Liver (tissue), 3 donors: ENCODE measurements at regions not wholly inside any gene's neighbourhood (a gene's known extent, or its start where the extent isn't known, plus 50 kb on each side); places are given as distances from the start of the nearest gene placed in this dataset.

Experiments
- CTCF ChIP-seq: fragments of 150-350 bp; IDR thresholded peaks from 2 replicates; pipeline ENCODE4 v1.5.1; 2017; ENCODE audit warnings: improper control_type of control experiment, low read depth, low read length; ENCODE audit not compliant: missing input control
- FOXA1 ChIP-seq: IDR thresholded peaks from 2 replicates; pipeline ENCODE4 v1.6.1; 2016; ENCODE audit warnings: antibody characterized with exemption
- HNF4A ChIP-seq, 2 donors: conservative IDR thresholded peaks; 2 replicates each; pipeline ENCODE4 v1.6.1; 2016; ENCODE audit warnings: antibody characterized with exemption in 2 of 2, mild to moderate bottlenecking in 2 of 2
- MAX ChIP-seq: IDR thresholded peaks from 2 replicates; pipeline ENCODE4 v1.6.1; 2016; ENCODE audit warnings: antibody characterized with exemption
- YY1 ChIP-seq: IDR thresholded peaks from 2 replicates; pipeline ENCODE4 v1.6.1; 2016; ENCODE audit warnings: antibody characterized with exemption, mild to moderate bottlenecking
- ZBTB33 ChIP-seq: IDR thresholded peaks from 2 replicates; pipeline ENCODE4 v1.6.1; 2016; ENCODE audit warnings: antibody characterized with exemption
- donor health status: healthy.
- donor health status: healthy.

GRCh38 chr3:14335774-14336748, 66.3 kb upstream of the SLC6A6 start:
- TF ChIP-seq CTCF (no peak), YY1 (peak; percentile 66), HNF4A (conservative IDR thresholded peaks at IDR 0.05) (peak; percentile 72 to 85), FOXA1 (peak; percentile 99), ZBTB33 (peak; percentile 91), MAX (peak; percentile 100)
